ENCODE measurements at regions not wholly inside any gene's neighbourhood (a gene's known extent, or its start where the extent isn't known, plus 50 kb on each side); places are given as distances from the start of the nearest gene placed in this dataset.

- no peak for TF ChIP-seq CTCF (IDR thresholded peaks at IDR 0.05)
- no peak for TF ChIP-seq EP300 (IDR thresholded peaks at IDR 0.05)
- TF ChIP-seq POLR2AphosphoS5 (IDR thresholded peaks at IDR 0.05), result no peak
- no peak for TF ChIP-seq POLR2A (IDR thresholded peaks at IDR 0.05)
- Histone ChIP-seq H3K4me3 (no peak overlapping the region), H3K27ac (no peak overlapping the region), H3K4me1 (no peaks in the 10 kb centered on the region), H3K36me3 (no peaks in the 10 kb centered on the region), H3K27me3 (no peaks in the 10 kb centered on the region), H3K9me3 (peaks cover 5% of the 10 kb centered on the region)
- DNase-seq (ENCODE audit: low spot score in 2 of 2), result no peak
Observed at GRCh38 chr4:175143116-175143515, 225.0 kb downstream of the ADAM29 start.

GRCh38 chr4:175146799-175147198 is 228.6 kb downstream of the ADAM29 start:
- Histone ChIP-seq H3K9me3 (peaks cover 5% of the 10 kb centered on the region), H3K4me3 (no peak overlapping the region), H3K27ac (no peak overlapping the region), H3K36me3 (no peaks in the 10 kb centered on the region), H3K27me3 (no peaks in the 10 kb centered on the region), H3K4me1 (no peaks in the 10 kb centered on the region)
- TF ChIP-seq CTCF (IDR thresholded peaks at IDR 0.05) (no peak), EP300 (IDR thresholded peaks at IDR 0.05) (no peak), POLR2A (IDR thresholded peaks at IDR 0.05) (no peak), POLR2AphosphoS5 (IDR thresholded peaks at IDR 0.05) (no peak)
- WGBS, result 96% methylated on average over 14 of the region's 14 CpGs
- DNase-seq (ENCODE audit: low spot score in 2 of 2), result no peak

- TF ChIP-seq EP300 (IDR thresholded peaks at IDR 0.05) (no peak), POLR2A (IDR thresholded peaks at IDR 0.05) (no peak), POLR2AphosphoS5 (IDR thresholded peaks at IDR 0.05) (no peak), CTCF (IDR thresholded peaks at IDR 0.05) (no peak)
- no peak for DNase-seq (ENCODE audit: low spot score in 2 of 2)
- WGBS, result 91% methylated on average over 12 of the region's 12 CpGs
Observed at GRCh38 chr4:175147233-175147632, 229.1 kb downstream of the ADAM29 start.

GRCh38 chr4:175166020-175166419 is 247.9 kb downstream of the ADAM29 start:
- Histone ChIP-seq H3K36me3 (no peaks in the 10 kb centered on the region), H3K9me3 (no peaks in the 10 kb centered on the region), H3K27me3 (no peaks in the 10 kb centered on the region), H3K4me3 (no peak overlapping the region), H3K27ac (no peak overlapping the region), H3K4me1 (no peaks in the 10 kb centered on the region)
- TF ChIP-seq EP300 (IDR thresholded peaks at IDR 0.05), result no peak
- TF ChIP-seq CTCF (IDR thresholded peaks at IDR 0.05), result no peak
- TF ChIP-seq POLR2A (IDR thresholded peaks at IDR 0.05), result no peak
- TF ChIP-seq POLR2AphosphoS5 (IDR thresholded peaks at IDR 0.05), result no peak
- DNase-seq (ENCODE audit: low spot score in 2 of 2), result no peak
- WGBS, result 91% methylated on average over 2 of the region's 2 CpGs

More at GRCh38 chr4:175147233-175147632, 229.1 kb downstream of the ADAM29 start:
- Histone ChIP-seq H3K36me3 (no peaks in the 10 kb centered on the region), H3K27me3 (no peaks in the 10 kb centered on the region), H3K27ac (no peak overlapping the region), H3K4me1 (no peaks in the 10 kb centered on the region), H3K9me3 (peaks cover 5% of the 10 kb centered on the region), H3K4me3 (no peak overlapping the region)

GRCh38 chr4:175176710-175177109 is 258.6 kb downstream of the ADAM29 start:
- H3K36me3 ChIP-seq, result no peaks in the 10 kb centered on the region
- TF ChIP-seq POLR2A (IDR thresholded peaks at IDR 0.05), result no peak
- TF ChIP-seq CTCF (IDR thresholded peaks at IDR 0.05), result no peak
- TF ChIP-seq POLR2AphosphoS5 (IDR thresholded peaks at IDR 0.05), result no peak
- DNase-seq (ENCODE audit: low spot score in 2 of 2), result no peak
- H3K9me3 ChIP-seq, result no peaks in the 10 kb centered on the region
- H3K4me3 ChIP-seq, result no peak overlapping the region
- H3K27me3 ChIP-seq, result no peaks in the 10 kb centered on the region
- whole genome bisulfite sequencing, result 72% methylated on average over 4 of the region's 4 CpGs
- no peaks in the 10 kb centered on the region for H3K4me1 ChIP-seq
- H3K27ac ChIP-seq, result no peak overlapping the region
